Right hindlimb (tissue), 1 donor: ENCODE measurements at regions not wholly inside any gene's neighbourhood (a gene's known extent, or its start where the extent isn't known, plus 50 kb on each side); places are given as distances from the start of the nearest gene placed in this dataset.

Experiments
- DNase-seq: peaks from one replicate; pipeline ENCODE4 v3.0.0-alpha.2; 2018

- no peak for DNase-seq
Observed at GRCh38 chr2:45137966-45138695, 128.9 kb upstream of the SIX2 start.

DNA sequence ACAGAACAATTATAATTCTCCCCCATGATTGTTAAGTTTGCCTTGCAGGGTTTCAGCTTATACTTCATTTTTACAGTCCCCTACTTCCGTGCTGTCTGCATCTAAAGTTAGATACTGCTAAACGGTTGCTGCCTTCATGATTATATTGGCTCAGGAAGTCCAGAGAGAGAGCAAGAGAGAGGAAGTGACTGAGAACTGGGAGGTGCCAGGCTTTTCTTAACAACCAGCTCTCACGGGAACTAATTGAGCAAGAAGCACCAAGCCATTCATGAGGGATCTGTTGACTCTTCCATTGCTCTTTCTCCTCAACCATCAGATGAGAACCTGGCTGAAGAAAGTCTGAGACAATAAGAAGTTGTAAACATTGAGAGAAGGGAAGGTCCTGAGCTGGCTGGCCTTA lies 125.5 kb upstream of the SIX2 start:
- no peak for DNase-seq

DNA sequence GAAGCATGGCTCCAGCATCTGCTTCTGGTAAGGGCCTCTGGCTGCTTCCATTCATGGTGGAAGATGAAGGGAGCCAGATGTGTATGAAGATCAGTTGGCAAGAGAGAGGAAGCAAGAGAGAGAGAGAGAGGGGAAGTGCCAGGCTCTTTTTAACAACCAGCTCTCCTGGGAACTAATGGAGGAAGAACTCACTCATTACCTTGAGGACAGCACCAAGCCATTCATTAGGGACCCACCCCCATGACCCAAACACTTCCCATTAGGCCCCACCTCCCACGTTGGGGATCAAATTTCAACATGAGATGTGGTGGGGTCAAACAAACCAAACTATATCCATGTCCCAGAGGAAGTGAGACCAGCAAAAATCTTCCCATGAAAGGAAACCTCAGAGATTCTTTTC lies 124.8 kb upstream of the SIX2 start:
- DNase-seq = no peak

- DNase-seq = no peak
Observed at GRCh38 chr2:45132551-45132950, 123.3 kb upstream of the SIX2 start.

- no peak for DNase-seq
Observed at GRCh38 chr2:45131587-45131986, 122.3 kb upstream of the SIX2 start.

DNA sequence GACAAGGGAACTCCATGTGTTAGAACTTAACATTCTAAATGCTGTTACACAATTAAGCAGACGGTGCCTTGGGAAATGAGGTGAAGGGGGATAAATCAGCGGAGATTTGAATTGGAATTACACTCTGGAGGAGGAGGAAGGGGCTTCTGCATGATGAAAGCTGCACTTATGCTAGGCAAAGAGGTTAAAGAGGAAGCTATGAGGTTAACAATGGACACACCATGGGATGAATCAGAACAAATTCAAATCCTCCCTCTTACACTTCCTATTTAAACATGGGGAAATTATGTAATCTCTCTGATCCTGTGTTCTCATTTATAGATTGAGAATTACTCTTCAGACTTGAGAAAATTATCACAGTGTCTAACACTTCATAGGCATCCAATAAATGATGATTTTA lies 121.5 kb upstream of the SIX2 start:
- DNase-seq = no peak

GRCh38 chr2:45128580-45128997 lies 119.3 kb upstream of the SIX2 start:
- DNase-seq = no peak

DNA sequence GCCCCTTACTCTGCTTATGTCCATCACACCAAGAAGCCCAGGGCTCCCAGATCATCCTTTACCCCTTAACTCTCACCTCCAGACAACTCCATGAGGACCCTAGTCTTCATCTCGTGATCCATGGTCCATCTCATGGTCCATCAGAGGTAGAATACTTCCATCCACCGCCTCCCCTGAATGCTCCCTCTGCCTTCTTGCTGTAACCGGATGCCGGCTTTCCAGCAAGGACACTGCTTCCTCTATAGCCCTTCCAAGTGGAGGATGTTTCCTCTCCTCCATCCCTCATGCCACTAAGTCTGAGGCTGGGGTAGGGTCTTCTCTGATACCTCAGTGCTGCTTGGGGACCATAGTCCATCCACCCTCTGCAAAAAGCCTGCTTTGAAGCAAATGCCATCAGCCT lies 118.6 kb upstream of the SIX2 start:
- no peak for DNase-seq

GRCh38 chr2:45127321-45127720 lies 118.1 kb upstream of the SIX2 start:
- DNase-seq = no peak

GRCh38 chr2:45125232-45125631 lies 116.0 kb upstream of the SIX2 start:
- DNase-seq = no peak

- DNase-seq = no peak
Observed at GRCh38 chr2:45124456-45124855, 115.2 kb upstream of the SIX2 start.

DNA sequence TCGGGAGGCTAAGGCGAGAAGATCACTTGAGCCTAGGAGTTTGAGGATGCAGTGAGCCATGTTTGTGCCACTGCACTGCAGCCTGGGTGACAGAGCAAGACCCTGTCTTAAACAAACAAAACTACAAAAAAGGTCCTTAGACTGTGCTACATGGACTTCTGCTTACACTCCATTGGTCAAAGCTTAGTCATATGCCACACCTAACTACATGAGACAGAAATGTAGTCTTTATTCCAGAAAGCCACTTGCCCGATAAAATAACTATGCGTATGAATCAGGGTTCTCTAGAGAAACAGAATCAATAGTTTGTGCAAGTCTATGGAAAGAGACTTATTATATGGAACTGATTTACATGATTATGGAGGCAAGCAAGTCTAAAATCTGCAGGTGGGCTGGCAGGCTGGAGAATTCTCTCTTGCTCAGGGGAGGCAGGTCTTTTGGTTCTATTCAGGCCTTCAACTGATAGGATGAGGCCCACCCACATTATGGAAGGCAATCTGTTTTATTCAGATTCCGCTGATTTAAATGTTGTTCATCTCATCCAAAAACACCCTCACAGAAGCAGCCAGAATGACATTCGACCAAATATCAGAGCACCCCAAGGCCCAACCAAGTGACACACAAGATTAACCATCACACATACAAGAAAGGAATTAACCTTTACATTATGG lies 114.4 kb upstream of the SIX2 start:
- DNase-seq = no peak

DNA sequence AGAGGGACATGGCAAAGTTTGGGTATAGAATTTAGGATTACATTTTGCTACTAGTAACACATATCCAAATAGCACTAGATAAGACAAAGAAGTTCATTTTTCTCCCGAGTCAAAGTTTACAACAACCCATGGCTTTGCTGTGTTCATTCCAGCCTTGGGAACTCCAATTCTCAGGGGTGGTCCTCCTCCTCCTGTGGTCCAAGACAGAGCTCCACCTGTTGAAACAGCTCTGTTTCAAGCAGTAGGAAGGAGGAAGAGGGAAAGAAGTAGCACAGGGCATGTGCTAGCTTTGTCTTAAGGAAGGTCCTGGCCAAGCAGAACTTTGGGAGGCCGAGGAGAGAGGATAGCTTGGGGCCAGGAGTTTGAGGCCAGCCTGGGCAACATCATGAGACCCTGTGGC lies 113.8 kb upstream of the SIX2 start:
- DNase-seq = no peak

DNA sequence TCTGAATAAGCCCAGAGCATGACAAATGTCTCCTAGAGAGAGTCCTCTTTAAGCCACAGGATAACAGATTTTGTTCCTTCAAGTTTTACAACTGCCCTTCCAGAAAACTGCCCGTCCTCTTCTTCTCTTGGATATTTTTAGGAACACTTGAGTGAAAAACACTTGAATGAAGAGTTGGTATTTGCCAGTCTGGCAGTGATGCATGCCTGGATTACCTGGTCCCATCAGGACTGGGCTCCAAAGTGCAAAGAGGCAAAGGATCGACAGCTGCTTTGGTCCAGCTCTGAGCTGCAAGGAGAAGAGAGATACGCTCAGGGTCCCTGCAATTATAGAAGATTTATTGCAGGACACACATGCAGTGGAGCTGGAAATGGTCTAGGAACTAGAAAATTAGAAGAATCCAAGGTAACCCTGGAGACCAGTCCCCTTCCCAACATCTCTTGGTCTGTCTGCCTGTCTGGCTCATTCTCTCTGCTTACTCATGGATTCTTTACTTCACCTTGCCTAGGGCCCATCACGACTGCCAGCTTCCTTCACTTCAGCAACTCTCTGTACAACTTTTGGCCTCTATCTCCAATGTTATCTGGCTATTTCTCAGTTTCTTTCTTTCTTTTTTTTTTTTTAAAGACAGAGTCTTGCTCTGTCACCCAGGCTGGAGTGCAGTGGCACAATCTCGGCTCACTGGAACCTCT lies 112.1 kb upstream of the SIX2 start:
- no peak for DNase-seq

GRCh38 chr2:45120546-45120945 lies 111.3 kb upstream of the SIX2 start:
- DNase-seq = peak; percentile 57

- no peak for DNase-seq
Observed at GRCh38 chr2:45119855-45120254, 110.6 kb upstream of the SIX2 start.

- no peak for DNase-seq
Observed at GRCh38 chr2:45119038-45119437, 109.8 kb upstream of the SIX2 start.

DNA sequence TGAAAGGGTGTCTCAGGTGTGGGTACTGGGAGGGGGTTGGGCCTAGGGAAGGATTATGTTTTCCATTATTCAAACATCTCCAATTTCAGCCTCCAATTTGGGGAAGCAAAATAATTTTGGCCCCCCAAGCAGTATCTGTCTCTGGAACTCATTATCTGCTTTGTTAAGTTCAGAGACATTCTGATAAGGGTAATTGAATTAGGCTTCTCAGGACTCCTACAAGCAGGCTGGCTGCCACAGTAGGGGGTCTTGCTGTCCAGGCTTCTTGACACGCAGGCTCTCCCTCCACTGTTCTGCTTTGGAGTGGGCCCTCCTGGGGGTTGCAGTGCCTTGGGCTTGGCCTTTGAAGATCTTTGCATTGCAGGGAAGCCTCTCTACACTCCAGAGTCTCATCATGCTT lies 108.1 kb upstream of the SIX2 start:
- DNase-seq = no peak

DNA sequence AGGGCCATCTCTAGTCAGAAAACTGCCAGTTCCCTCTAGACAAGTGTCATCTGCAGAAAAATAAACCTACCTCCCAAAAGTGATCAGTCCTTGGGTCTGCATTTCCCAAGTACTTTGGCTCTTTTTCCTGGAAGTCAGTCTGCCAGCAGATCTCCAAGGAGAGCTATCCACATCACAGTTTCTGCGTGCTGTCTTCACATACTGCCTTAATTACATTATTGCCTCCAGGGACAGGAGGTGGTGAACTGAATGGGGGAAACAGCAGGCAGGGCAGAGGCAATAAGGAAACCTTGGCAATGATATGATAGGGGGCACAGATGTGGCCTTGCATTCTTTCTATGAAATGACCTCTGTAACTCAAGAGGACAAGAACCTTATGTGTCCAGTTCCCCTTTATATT lies 105.9 kb upstream of the SIX2 start:
- no peak for DNase-seq

- DNase-seq = no peak
Observed at GRCh38 chr2:45114221-45114955, 105.1 kb upstream of the SIX2 start.

DNA sequence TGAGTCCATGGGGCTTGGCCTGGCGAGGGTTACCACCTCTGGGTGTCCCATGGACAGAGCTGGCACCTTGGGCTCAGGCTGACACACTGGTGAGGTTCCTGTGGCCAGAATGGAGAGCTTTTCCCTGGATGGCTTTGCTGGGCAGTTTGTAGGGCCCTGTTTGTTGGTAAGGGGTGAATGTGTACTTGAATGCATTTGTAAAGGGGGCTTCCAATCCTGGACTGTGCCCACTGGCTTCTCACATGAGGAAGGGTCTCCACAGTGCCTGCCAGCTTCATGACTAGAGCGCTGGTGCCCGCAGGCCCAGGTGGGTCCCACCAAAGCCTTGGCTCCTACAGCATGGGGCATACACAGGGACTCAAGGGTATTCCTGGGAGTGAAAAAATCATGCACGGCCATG lies 103.5 kb upstream of the SIX2 start:
- DNase-seq = no peak

- DNase-seq = no peak
Observed at GRCh38 chr2:45105050-45105582, 95.9 kb upstream of the SIX2 start.

- no peak for DNase-seq
Observed at GRCh38 chr2:45104429-45104828, 95.2 kb upstream of the SIX2 start.
